ENCODE measurements at regions not wholly inside any gene's neighbourhood (a gene's known extent, or its start where the extent isn't known, plus 50 kb on each side); places are given as distances from the start of the nearest gene placed in this dataset.

- TF ChIP-seq, protein P1, sequence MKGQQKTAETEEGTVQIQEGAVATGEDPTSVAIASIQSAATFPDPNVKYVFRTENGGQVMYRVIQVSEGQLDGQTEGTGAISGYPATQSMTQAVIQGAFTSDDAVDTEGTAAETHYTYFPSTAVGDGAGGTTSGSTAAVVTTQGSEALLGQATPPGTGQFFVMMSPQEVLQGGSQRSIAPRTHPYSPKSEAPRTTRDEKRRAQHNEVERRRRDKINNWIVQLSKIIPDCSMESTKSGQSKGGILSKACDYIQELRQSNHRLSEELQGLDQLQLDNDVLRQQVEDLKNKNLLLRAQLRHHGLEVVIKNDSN (IDR thresholded peaks at IDR 0.05) = no peak
- no peak for TF ChIP-seq CREB1 (IDR thresholded peaks at IDR 0.05; ENCODE audit: low read depth)
- TF ChIP-seq, protein P2, sequence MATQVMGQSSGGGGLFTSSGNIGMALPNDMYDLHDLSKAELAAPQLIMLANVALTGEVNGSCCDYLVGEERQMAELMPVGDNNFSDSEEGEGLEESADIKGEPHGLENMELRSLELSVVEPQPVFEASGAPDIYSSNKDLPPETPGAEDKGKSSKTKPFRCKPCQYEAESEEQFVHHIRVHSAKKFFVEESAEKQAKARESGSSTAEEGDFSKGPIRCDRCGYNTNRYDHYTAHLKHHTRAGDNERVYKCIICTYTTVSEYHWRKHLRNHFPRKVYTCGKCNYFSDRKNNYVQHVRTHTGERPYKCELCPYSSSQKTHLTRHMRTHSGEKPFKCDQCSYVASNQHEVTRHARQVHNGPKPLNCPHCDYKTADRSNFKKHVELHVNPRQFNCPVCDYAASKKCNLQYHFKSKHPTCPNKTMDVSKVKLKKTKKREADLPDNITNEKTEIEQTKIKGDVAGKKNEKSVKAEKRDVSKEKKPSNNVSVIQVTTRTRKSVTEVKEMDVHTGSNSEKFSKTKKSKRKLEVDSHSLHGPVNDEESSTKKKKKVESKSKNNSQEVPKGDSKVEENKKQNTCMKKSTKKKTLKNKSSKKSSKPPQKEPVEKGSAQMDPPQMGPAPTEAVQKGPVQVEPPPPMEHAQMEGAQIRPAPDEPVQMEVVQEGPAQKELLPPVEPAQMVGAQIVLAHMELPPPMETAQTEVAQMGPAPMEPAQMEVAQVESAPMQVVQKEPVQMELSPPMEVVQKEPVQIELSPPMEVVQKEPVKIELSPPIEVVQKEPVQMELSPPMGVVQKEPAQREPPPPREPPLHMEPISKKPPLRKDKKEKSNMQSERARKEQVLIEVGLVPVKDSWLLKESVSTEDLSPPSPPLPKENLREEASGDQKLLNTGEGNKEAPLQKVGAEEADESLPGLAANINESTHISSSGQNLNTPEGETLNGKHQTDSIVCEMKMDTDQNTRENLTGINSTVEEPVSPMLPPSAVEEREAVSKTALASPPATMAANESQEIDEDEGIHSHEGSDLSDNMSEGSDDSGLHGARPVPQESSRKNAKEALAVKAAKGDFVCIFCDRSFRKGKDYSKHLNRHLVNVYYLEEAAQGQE (IDR thresholded peaks at IDR 0.05; ENCODE audit: low read depth) = no peak
Measured at GRCh38 chr14:106163316-106163715, 636.9 kb downstream of the TMEM121 start.
